ENCODE measurements at regions not wholly inside any gene's neighbourhood (a gene's known extent, or its start where the extent isn't known, plus 50 kb on each side); places are given as distances from the start of the nearest gene placed in this dataset.

GRCh38 chr2:43157506-43158246 lies 68.7 kb downstream of the ZFP36L2 start:
- no peak for TF ChIP-seq CTCF (conservative IDR thresholded peaks at IDR 0.05; ENCODE audit: low read length)
- no peak for TF ChIP-seq EZH2phosphoT487 (IDR thresholded peaks at IDR 0.05; ENCODE audit: borderline replicate concordance)

Measured in Loucy (cell line).